Stomach (tissue), 8 donors: ENCODE measurements at regions not wholly inside any gene's neighbourhood (a gene's known extent, or its start where the extent isn't known, plus 50 kb on each side); places are given as distances from the start of the nearest gene placed in this dataset.

Experiments
- DNase-seq, 2 donors: peaks; one replicate each; pipeline versions ENCODE4 v3.0.0 to v3.0.0-alpha.2; 2013 to 2019
- H3K27ac ChIP-seq, 5 donors: fragments of 200-600 bp in 4 of 5; sonication (generic) in 4 of 5; one replicate each; pipeline ENCODE4 v1.5.1; 2013 to 2019; ENCODE audit warnings: mild to moderate bottlenecking in 1 of 5, moderate library complexity in 1 of 5
- H3K27me3 ChIP-seq, 3 donors: fragments of 200-600 bp; sonication (generic); one replicate each; pipeline ENCODE4 v1.5.1; 2017 to 2019; ENCODE audit warnings: mixed run types in 1 of 3
- H3K36me3 ChIP-seq, 4 donors: fragments of 200-600 bp; sonication (generic); 1 replicate in 3 of 4; 2 replicates in 1 of 4; pipeline ENCODE4 v1.5.1; 2016 to 2019
- H3K4me1 ChIP-seq, 4 donors: fragments of 200-600 bp; sonication (generic); one replicate each; pipeline ENCODE4 v1.5.1; 2016 to 2019
- H3K4me3 ChIP-seq, 4 donors: fragments of 200-600 bp; sonication (generic) in 3 of 4; one replicate each; pipeline ENCODE4 v1.5.1; 2016 to 2019; ENCODE audit warnings: mild to moderate bottlenecking in 1 of 4
- H3K9me3 ChIP-seq, 4 donors: fragments of 200-600 bp; sonication (generic); one replicate each; pipeline ENCODE4 v1.5.1; 2016 to 2019
- EP300 ChIP-seq: sonication (generic); formaldehyde crosslinking; IDR thresholded peaks from one replicate; pipeline ENCODE4 v1.6.1; 2017; ENCODE audit warnings: antibody characterized with exemption
- POLR2A ChIP-seq, 4 donors: fragments of 450-650 bp; IDR thresholded peaks; one replicate each; pipeline ENCODE4 v1.6.1; 2016; ENCODE audit warnings: antibody characterized with exemption in 4 of 4, control low read depth in 2 of 4, mild to moderate bottlenecking in 1 of 4, moderate library complexity in 1 of 4
- POLR2AphosphoS5 ChIP-seq, 3 donors: sonication (generic); formaldehyde crosslinking; IDR thresholded peaks; one replicate each; pipeline ENCODE4 v1.6.1; 2016; ENCODE audit warnings: antibody characterized with exemption in 3 of 3
- WGBS, 5 donors: extraction: QIAGEN DNeasy Blood & Tissue Kit in 3 of 5; methylation state at CpG; one replicate each; pipeline versions ENCODE4 v1.1.5 to v1.1.7; 2013 to 2018; 5-methylcytosine and 5-hydroxymethylcytosine counted together
- intact Hi-C: fragments of 100-400 bp; cut with DNase I; formaldehyde crosslinking; loops from one replicate; pipeline ENCODE4 v1.15.1; 2023; ENCODE audit warnings: low total_unique reads
- TF ChIP-seq, protein P1 (sequence below), 7 experiments: fragments of 450-650 bp in 4 of 7; fragments of 200-600 bp in 3 of 7; sonication (generic) in 3 of 7; IDR thresholded peaks; one replicate each; pipeline ENCODE4 v1.5.1; 2016 to 2019; ENCODE audit warnings: antibody characterized with exemption in 7 of 7, control low read depth in 2 of 7, mild to moderate bottlenecking in 1 of 7
- donor health status: healthy with polysubstance abuse.
- donor health status: Bipolar disorder and iron deficiency.
- donor health status: healthy.

DNA sequence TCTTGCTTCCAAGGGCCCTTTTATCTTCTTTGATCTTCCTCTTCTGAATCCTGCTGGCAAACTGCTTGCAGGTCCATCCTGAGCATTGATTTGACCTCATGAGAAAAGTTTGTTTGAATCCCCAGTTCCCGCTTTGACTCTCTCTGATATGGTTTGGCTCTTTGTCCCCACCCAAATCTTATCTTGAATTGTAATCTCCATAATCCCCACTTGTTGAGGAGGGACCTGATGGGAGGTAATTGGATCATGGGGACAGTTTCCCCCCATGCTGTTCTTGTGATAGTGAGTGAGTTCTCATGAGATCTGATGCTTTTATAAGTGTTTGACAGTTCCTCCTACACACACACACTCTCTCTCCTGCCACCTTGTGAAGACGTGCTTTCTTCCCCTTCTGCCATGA is 126.6 kb upstream of the ARHGAP20 start:
- intact Hi-C loops, result no loop called here
- TF ChIP-seq EP300, result no peak
- TF ChIP-seq POLR2A (IDR thresholded peaks at IDR 0.05), result no peak
- TF ChIP-seq, protein P1, sequence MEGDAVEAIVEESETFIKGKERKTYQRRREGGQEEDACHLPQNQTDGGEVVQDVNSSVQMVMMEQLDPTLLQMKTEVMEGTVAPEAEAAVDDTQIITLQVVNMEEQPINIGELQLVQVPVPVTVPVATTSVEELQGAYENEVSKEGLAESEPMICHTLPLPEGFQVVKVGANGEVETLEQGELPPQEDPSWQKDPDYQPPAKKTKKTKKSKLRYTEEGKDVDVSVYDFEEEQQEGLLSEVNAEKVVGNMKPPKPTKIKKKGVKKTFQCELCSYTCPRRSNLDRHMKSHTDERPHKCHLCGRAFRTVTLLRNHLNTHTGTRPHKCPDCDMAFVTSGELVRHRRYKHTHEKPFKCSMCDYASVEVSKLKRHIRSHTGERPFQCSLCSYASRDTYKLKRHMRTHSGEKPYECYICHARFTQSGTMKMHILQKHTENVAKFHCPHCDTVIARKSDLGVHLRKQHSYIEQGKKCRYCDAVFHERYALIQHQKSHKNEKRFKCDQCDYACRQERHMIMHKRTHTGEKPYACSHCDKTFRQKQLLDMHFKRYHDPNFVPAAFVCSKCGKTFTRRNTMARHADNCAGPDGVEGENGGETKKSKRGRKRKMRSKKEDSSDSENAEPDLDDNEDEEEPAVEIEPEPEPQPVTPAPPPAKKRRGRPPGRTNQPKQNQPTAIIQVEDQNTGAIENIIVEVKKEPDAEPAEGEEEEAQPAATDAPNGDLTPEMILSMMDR (IDR thresholded peaks at IDR 0.05), result no peak
- no peak for TF ChIP-seq POLR2AphosphoS5 (IDR thresholded peaks at IDR 0.05)
- 70 to 88% (median 76%) methylated on average over 2 of the region's 2 CpGs for WGBS, 5 donors

DNA sequence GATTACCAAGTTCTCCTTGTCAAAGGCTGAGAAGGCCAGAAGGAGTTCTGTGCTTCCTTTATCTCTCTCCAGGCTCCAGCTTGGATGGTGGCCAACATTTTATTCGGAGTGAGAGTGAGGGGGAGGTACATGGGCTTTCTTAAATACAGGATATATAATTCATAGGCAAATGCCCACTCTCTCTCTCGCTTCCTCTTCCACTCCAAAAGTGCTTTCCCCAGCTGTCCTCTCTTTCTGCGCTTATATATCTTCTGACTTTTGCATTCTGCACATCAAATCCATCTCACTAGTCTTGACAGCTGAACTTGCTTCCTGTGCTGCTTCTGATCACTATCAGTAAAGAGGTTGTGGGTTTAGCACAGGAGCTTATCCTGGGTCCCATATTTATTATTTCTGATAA is 125.4 kb upstream of the ARHGAP20 start:
- intact Hi-C loops, result no loop called here
- H3K27ac ChIP-seq, result no peak overlapping the region
- no peak overlapping the region for H3K4me3 ChIP-seq
- no peaks in the 10 kb centered on the region for H3K4me1 ChIP-seq
- no peaks in the 10 kb centered on the region for H3K36me3 ChIP-seq
- H3K27me3 ChIP-seq, result no peaks in the 10 kb centered on the region
- TF ChIP-seq, protein P1 (IDR thresholded peaks at IDR 0.05), result no peak
- TF ChIP-seq POLR2A (IDR thresholded peaks at IDR 0.05), result no peak
- no peak for TF ChIP-seq POLR2AphosphoS5 (IDR thresholded peaks at IDR 0.05)
- TF ChIP-seq EP300, result no peak
- peak in 1 of 2 donors; percentile 46 for DNase-seq
- 55 to 63% (median 60%) methylated on average over 3 of the region's 3 CpGs for WGBS, 5 donors
- no peaks in the 10 kb centered on the region for H3K9me3 ChIP-seq

More for the DNA sequence above, 126.6 kb upstream of the ARHGAP20 start:
- Histone ChIP-seq H3K27ac (no peak overlapping the region), H3K36me3 (no peaks in the 10 kb centered on the region), H3K4me3 (no peak overlapping the region), H3K27me3 (no peaks in the 10 kb centered on the region), H3K4me1 (no peaks in the 10 kb centered on the region), H3K9me3 (no peaks in the 10 kb centered on the region)
- no peak for DNase-seq

DNA sequence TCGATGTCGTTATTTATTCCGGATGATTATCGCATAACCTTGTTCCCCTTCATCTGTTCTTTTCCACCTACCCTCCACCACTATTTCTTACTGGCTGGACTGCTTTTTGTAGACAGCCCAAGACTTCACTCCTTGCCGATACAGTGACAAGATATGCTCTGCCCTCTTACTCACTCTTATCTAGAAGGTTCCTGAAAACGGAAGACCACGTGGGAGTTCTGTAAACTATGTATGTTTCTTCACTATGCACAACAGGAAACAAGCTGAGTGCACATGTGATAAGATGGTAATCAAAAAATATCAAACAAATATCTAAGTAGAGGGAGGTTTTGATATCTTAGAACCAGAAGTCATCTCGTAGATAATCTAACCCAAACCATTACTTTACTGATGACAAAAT is 122.9 kb upstream of the ARHGAP20 start:
- H3K9me3 ChIP-seq, result no peaks in the 10 kb centered on the region
- WGBS, 5 donors, result 73 to 81% (median 77%) methylated on average over 8 of the region's 8 CpGs
- H3K4me1 ChIP-seq, result no peaks in the 10 kb centered on the region
- no peaks in the 10 kb centered on the region for H3K27me3 ChIP-seq
- DNase-seq, result no peak
- no peak overlapping the region for H3K27ac ChIP-seq
- H3K4me3 ChIP-seq, result no peak overlapping the region
- no peaks in the 10 kb centered on the region for H3K36me3 ChIP-seq
- intact Hi-C loops, result no loop called here
- TF ChIP-seq POLR2A (IDR thresholded peaks at IDR 0.05), result no peak
- no peak for TF ChIP-seq POLR2AphosphoS5 (IDR thresholded peaks at IDR 0.05)
- TF ChIP-seq, protein P1 (IDR thresholded peaks at IDR 0.05), result no peak
- TF ChIP-seq EP300, result no peak

DNA sequence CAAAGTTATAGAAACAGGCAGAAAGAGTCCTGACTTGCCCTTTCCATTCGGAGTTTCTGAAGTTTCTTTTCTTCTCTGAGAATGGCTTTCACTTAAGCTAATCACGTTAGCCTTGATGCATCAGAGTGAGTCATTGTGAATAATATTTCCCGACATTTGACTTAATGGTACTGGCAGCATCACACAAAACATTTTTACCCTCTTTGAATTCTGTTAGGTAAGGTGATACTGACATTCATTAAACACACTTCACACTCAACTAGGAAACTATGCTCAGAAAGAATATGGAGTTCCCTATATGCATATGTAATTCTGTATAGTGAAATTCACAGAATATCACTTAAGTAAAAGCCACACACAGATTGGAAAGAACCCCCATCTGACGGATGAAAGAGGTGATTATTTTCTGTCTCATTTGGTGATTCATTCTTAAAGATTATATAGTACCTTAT is 120.8 kb upstream of the ARHGAP20 start:
- 38 to 58% (median 44%) methylated on average over 4 of the region's 4 CpGs for WGBS, 5 donors

More for the DNA sequence above, 120.8 kb upstream of the ARHGAP20 start:
- Histone ChIP-seq H3K4me3 (no peak overlapping the region), H3K36me3 (no peaks in the 10 kb centered on the region), H3K27me3 (no peaks in the 10 kb centered on the region), H3K4me1 (no peaks in the 10 kb centered on the region), H3K27ac (no peak overlapping the region), H3K9me3 (no peaks in the 10 kb centered on the region)
- TF ChIP-seq, protein P1 (IDR thresholded peaks at IDR 0.05), result no peak
- TF ChIP-seq POLR2AphosphoS5 (IDR thresholded peaks at IDR 0.05), result no peak
- TF ChIP-seq EP300, result no peak
- TF ChIP-seq POLR2A (IDR thresholded peaks at IDR 0.05), result no peak
- intact Hi-C loops, result no loop called here
- no peak for DNase-seq
